H1 (cell line): ENCODE measurements at regions not wholly inside any gene's neighbourhood (a gene's known extent, or its start where the extent isn't known, plus 50 kb on each side); places are given as distances from the start of the nearest gene placed in this dataset.

Experiments
- CTCF ChIA-PET: fragments of 300-600 bp; sonication (Branson Sonifier 250); formaldehyde crosslinking; loops from one replicate; lab custom pipeline; 2021; ENCODE audit not compliant: partially characterized antibody; lab: Charles Lee
- POLR2A ChIA-PET: fragments of 300-600 bp; sonication (Branson Sonifier 250); formaldehyde crosslinking; loops from one replicate; lab custom pipeline; 2021; ENCODE audit warnings: inconsistent platforms; ENCODE audit not compliant: partially characterized antibody; lab: Charles Lee
- DNase-seq, 2 experiments: peaks; one replicate each; pipeline versions ENCODE4 v3.0.0 to v3.0.0-alpha.2; 2010 to 2022; ENCODE audit warnings: low spot score in 2 of 2, low read depth in 1 of 2, mixed read lengths in 1 of 2
- FAIRE-seq: peaks from 2 replicates; lab custom pipeline; 2011; peaks lifted over from hg19 to GRCh38; lab: Jason Lieb, UNC
- H2AFZ ChIP-seq: 2 replicates; pipeline ENCODE4 v1.8.1; 2012; ENCODE audit warnings: low read length, inconsistent platforms
- H2AK5ac ChIP-seq: 2 replicates; pipeline ENCODE4 v1.6.1; 2013; ENCODE audit warnings: low read depth, low read length
- H2BK120ac ChIP-seq: replicated peaks from 2 replicates; pipeline ENCODE3; 2013; ENCODE audit warnings: low read depth, low read length, inconsistent platforms
- H2BK12ac ChIP-seq: 2 replicates; pipeline ENCODE4 v1.6.1; 2013; ENCODE audit warnings: low read depth, low read length
- H2BK15ac ChIP-seq: 2 replicates; pipeline ENCODE4 v1.6.1; 2013; ENCODE audit warnings: low read length
- H2BK20ac ChIP-seq: 2 replicates; pipeline ENCODE4 v1.6.1; 2013; ENCODE audit warnings: low read length
- H2BK5ac ChIP-seq: 2 replicates; pipeline ENCODE4 v1.6.1; 2013; ENCODE audit warnings: low read depth, low read length
- H3K14ac ChIP-seq: 2 replicates; pipeline ENCODE4 v1.6.1; 2013; ENCODE audit warnings: inconsistent platforms; ENCODE audit not compliant: insufficient read length
- H3K18ac ChIP-seq: 2 replicates; pipeline ENCODE4 v1.6.1; 2013; ENCODE audit warnings: low read length; ENCODE audit errors: extremely low read depth
- H3K23ac ChIP-seq: 2 replicates; pipeline ENCODE4 v1.6.1; 2013; ENCODE audit warnings: inconsistent platforms; ENCODE audit not compliant: insufficient read length
- H3K23me2 ChIP-seq: 2 replicates; pipeline ENCODE4 v1.6.1; 2013; ENCODE audit warnings: low read depth, low read length
- H3K27ac ChIP-seq: 2 replicates; pipeline ENCODE4 v1.6.1; 2011; ENCODE audit warnings: low read depth, low read length, inconsistent platforms
- H3K27me3 ChIP-seq, 4 experiments: replicated peaks in 1 of 4; 1 replicate in 1 of 4; 2 replicates in 3 of 4; pipeline versions ENCODE4 v1.6.1 to v1.8.1; 2011 to 2013; ENCODE audit warnings: low read length in 3 of 4, mild to moderate bottlenecking in 3 of 4, inconsistent platforms in 2 of 4, mixed read lengths in 2 of 4, moderate library complexity in 1 of 4; ENCODE audit not compliant: control insufficient read depth in 3 of 4, insufficient read depth in 3 of 4; ENCODE audit errors: extremely low read depth in 1 of 4
- H3K36me3 ChIP-seq, 4 experiments: 2 replicates each; pipeline versions ENCODE4 v1.6.1 to v1.8.1; 2011 to 2013; ENCODE audit warnings: mild to moderate bottlenecking in 4 of 4, low read length in 3 of 4, moderate library complexity in 2 of 4, control low read depth in 1 of 4, inconsistent platforms in 1 of 4; ENCODE audit not compliant: insufficient read depth in 4 of 4, control insufficient read depth in 2 of 4
- H3K4ac ChIP-seq: replicated peaks from 2 replicates; pipeline ENCODE3; 2013; ENCODE audit warnings: low read length, low read depth, mixed read lengths, inconsistent platforms; ENCODE audit not compliant: insufficient read length
- H3K4me1 ChIP-seq, 4 experiments: replicated peaks in 1 of 4; 1 replicate in 1 of 4; 2 replicates in 3 of 4; pipeline versions ENCODE4 v1.6.1 to v1.8.1; 2011 to 2013; ENCODE audit warnings: low read length in 3 of 4, inconsistent platforms in 2 of 4, mixed read lengths in 1 of 4; ENCODE audit not compliant: insufficient read depth in 4 of 4, control insufficient read depth in 3 of 4
- H3K4me2 ChIP-seq, 2 experiments: 2 replicates each; pipeline versions ENCODE4 v1.6.1 to v1.8.1; 2011 to 2013; ENCODE audit warnings: low read depth in 2 of 2, low read length in 2 of 2, control low read depth in 1 of 2, inconsistent platforms in 1 of 2, mild to moderate bottlenecking in 1 of 2; ENCODE audit not compliant: insufficient read depth in 1 of 2
- H3K4me3 ChIP-seq, 4 experiments: fragments of 200-600, 300-600 bp in 1 of 4; sonication (generic), shearing (Covaris generic), sonication (Bioruptor Twin) in 1 of 4; 2 replicates each; pipeline versions ENCODE4 v1.5.1 to v1.8.1; 2011 to 2016; ENCODE audit warnings: low read length in 4 of 4, low read depth in 3 of 4, control low read depth in 2 of 4, inconsistent platforms in 2 of 4, mild to moderate bottlenecking in 2 of 4, mixed read lengths in 1 of 4, moderate library complexity in 1 of 4; ENCODE audit not compliant: insufficient read depth in 2 of 4; ENCODE audit errors: extremely low read depth in 1 of 4
- H3K56ac ChIP-seq: replicated peaks from 2 replicates; pipeline ENCODE3; 2013; ENCODE audit warnings: low read depth, mild to moderate bottlenecking, mixed read lengths, low read length, inconsistent platforms; ENCODE audit not compliant: insufficient read length
- H3K79me1 ChIP-seq: 2 replicates; pipeline ENCODE4 v1.6.1; 2013; ENCODE audit warnings: low read depth, low read length, control low read depth
- H3K79me2 ChIP-seq, 2 experiments: 2 replicates each; pipeline versions ENCODE4 v1.6.1 to v1.8.1; 2012 to 2013; ENCODE audit warnings: low read length in 2 of 2, mild to moderate bottlenecking in 2 of 2, inconsistent platforms in 1 of 2; ENCODE audit not compliant: insufficient read depth in 2 of 2, control insufficient read depth in 1 of 2
- H3K9ac ChIP-seq, 4 experiments: replicated peaks in 1 of 4; 1 replicate in 1 of 4; 2 replicates in 3 of 4; pipeline versions ENCODE4 v1.6.1 to v1.8.1; 2011 to 2013; ENCODE audit warnings: low read depth in 3 of 4, low read length in 3 of 4, control low read depth in 2 of 4, mild to moderate bottlenecking in 2 of 4, moderate library complexity in 2 of 4, inconsistent platforms in 1 of 4; ENCODE audit errors: extremely low read depth in 1 of 4
- H3K9me3 ChIP-seq, 2 experiments: 2 replicates each; pipeline versions ENCODE4 v1.6.1 to v1.8.1; 2012 to 2013; ENCODE audit warnings: mild to moderate bottlenecking in 2 of 2, moderate library complexity in 2 of 2, control low read depth in 1 of 2, inconsistent platforms in 1 of 2, low read depth in 1 of 2, low read length in 1 of 2, mixed read lengths in 1 of 2; ENCODE audit not compliant: insufficient read depth in 2 of 2
- H4K20me1 ChIP-seq, 2 experiments: replicated peaks in 1 of 2; 2 replicates each; pipeline versions ENCODE3 to v1.8.1; 2011 to 2013; ENCODE audit warnings: inconsistent platforms in 2 of 2, low read length in 2 of 2, mild to moderate bottlenecking in 1 of 2; ENCODE audit not compliant: insufficient read depth in 2 of 2, control insufficient read depth in 1 of 2
- H4K5ac ChIP-seq: 2 replicates; pipeline ENCODE4 v1.6.1; 2013; ENCODE audit warnings: low read length, low read depth, mixed read lengths, inconsistent platforms; ENCODE audit not compliant: insufficient read length
- H4K8ac ChIP-seq: 2 replicates; pipeline ENCODE4 v1.8.0; 2013; ENCODE audit warnings: mild to moderate bottlenecking, moderate library complexity, low read length, inconsistent platforms; ENCODE audit not compliant: insufficient read depth; ENCODE audit errors: extremely low read depth
- H4K91ac ChIP-seq: replicated peaks from 2 replicates; pipeline ENCODE3; 2013; ENCODE audit warnings: low read length, mixed read lengths, inconsistent platforms; ENCODE audit not compliant: insufficient read length
- ASH2L ChIP-seq: fragments of 200-600, 300-600 bp; sonication (generic); IDR thresholded peaks from one replicate; pipeline ENCODE4 v1.7.1; 2017; ENCODE audit warnings: low read length
- CBX8 ChIP-seq: fragments of 300-800, 300-1000 bp; sonication (generic); IDR thresholded peaks from 2 replicates; pipeline ENCODE4 v1.7.1; 2016; ENCODE audit warnings: low read depth, low read length, borderline replicate concordance
- EP300 ChIP-seq, 2 experiments: IDR thresholded peaks; 1 replicate in 1 of 2; 2 replicates in 1 of 2; pipeline ENCODE4 v1.6.1; 2011 to 2012; ENCODE audit warnings: low read depth in 2 of 2, low read length in 2 of 2, mild to moderate bottlenecking in 2 of 2, borderline replicate concordance in 1 of 2, inconsistent platforms in 1 of 2, moderate library complexity in 1 of 2
- MAFK ChIP-seq: IDR thresholded peaks from 2 replicates; pipeline ENCODE4 v1.6.1; 2012; ENCODE audit warnings: low read depth, mild to moderate bottlenecking, improper control_type of control experiment, low read length
- RFX5 ChIP-seq: IDR thresholded peaks from 2 replicates; pipeline ENCODE4 v1.6.1; 2011; ENCODE audit warnings: low read depth, low read length, improper control_type of control experiment, borderline replicate concordance
- WGBS, 2 experiments: shearing (Covaris generic) in 1 of 2; methylation state at CpG; one replicate each; pipeline versions ENCODE4 v1.1.6 to v1.1.7; 2013 to 2015; ENCODE audit warnings: low lambda C conversion rate in 2 of 2, mixed read lengths in 2 of 2, inconsistent platforms in 1 of 2, low coverage in 1 of 2, missing lambda C conversion rate in 1 of 2; ENCODE audit not compliant: insufficient replicate concordance in 2 of 2, insufficient coverage in 1 of 2, insufficient read length in 1 of 2; ENCODE audit errors: extremely low coverage in 1 of 2, missing lambda C conversion rate in 1 of 2; 5-methylcytosine and 5-hydroxymethylcytosine counted together

DNA sequence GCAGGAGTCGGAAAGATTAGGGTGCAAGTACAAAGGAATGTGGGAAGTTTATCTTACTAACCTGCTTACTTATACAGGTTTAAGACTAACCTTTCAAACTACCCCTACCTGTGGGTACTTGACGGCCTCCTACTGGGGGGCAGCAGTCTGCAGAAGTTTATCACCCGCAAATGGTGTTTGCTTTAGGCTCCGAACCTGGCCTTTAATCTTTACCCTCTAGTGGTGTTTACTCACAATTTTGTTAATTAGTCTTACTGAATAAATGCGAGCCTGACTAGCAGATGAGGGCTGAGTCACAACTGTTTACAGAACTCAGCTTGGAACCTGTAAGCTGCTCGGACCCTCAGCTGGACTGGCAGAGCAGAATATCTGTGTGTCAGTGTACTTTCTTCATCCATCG, 204.2 kb upstream of the GPRIN3 start:
- 59% methylated on average over 7 of the region's 7 CpGs; no CpG with 5 or more reads in 1 of the 2 experiments for WGBS, 2 experiments
- no peaks in the 10 kb centered on the region for H3K36me3 ChIP-seq

More for the DNA sequence above, 204.2 kb upstream of the GPRIN3 start:
- Histone ChIP-seq H3K27me3 (no peaks in the 10 kb centered on the region), H3K23ac (no peak overlapping the region), H3K56ac (no peak overlapping the region), H2BK15ac (no peak overlapping the region), H4K20me1 (no peaks in the 10 kb centered on the region), H2BK20ac (no peak overlapping the region), H3K4me2 (no peak overlapping the region), H2AFZ (no peak overlapping the region), H3K9ac (no peak overlapping the region), H3K23me2 (no peaks in the 10 kb centered on the region), H3K18ac (no peak overlapping the region), H2BK12ac (no peak overlapping the region), H3K27ac (no peak overlapping the region), H4K5ac (no peak overlapping the region), H2AK5ac (no peak overlapping the region), H4K91ac (no peak overlapping the region), H3K14ac (no peak overlapping the region), H2BK120ac (no peak overlapping the region), H2BK5ac (no peak overlapping the region), H3K4ac (no peak overlapping the region), H3K4me1 (peaks cover 0 to 6% (median 3%) of the 10 kb centered on the region in 4 experiments; a peak in 4 of 7 replicates), H3K79me2 (no peaks in the 10 kb centered on the region), H4K8ac (no peak overlapping the region), H3K79me1 (no peaks in the 10 kb centered on the region), H3K9me3 (peaks cover 3 to 6% of the 10 kb centered on the region in 2 experiments; a peak in 2 of 4 replicates), H3K4me3 (no peak overlapping the region)
- FAIRE-seq (no peak), DNase-seq (no peak)
- CTCF ChIA-PET = interaction anchor here (1.0 kb wide), 1 partner anchor 130 kb away, joined by 3 read pairs; no protein-coding TSS in a partner anchor
- TF ChIP-seq MAFK (no peak), EP300 (IDR thresholded peaks at IDR 0.05; ENCODE audit: borderline replicate concordance in 1 of 2, low read depth in 2 of 2, low read length in 2 of 2) (no peak), ASH2L (no peak), CBX8 (no peak), RFX5 (no peak)
- POLR2A ChIA-PET = no interaction called here
